Fibroblast of skin of left biceps (primary cell): ENCODE measurements at regions not wholly inside any gene's neighbourhood (a gene's known extent, or its start where the extent isn't known, plus 50 kb on each side); places are given as distances from the start of the nearest gene placed in this dataset.
"Not testable (repeated sequence)": the region's sequence is repeated elsewhere in the genome, so short reads cannot be mapped to it uniquely, and the experiment has no call there.

Experiments used
- DNase-seq, 2 experiments: peaks; one replicate each; pipeline ENCODE4 v3.0.0-alpha.2; 2013; ENCODE audit warnings: low read depth in 2 of 2

- no peak for DNase-seq
Measured at GRCh38 chr13:87198371-87198770, 472.8 kb upstream of the SLITRK5 start.

DNA sequence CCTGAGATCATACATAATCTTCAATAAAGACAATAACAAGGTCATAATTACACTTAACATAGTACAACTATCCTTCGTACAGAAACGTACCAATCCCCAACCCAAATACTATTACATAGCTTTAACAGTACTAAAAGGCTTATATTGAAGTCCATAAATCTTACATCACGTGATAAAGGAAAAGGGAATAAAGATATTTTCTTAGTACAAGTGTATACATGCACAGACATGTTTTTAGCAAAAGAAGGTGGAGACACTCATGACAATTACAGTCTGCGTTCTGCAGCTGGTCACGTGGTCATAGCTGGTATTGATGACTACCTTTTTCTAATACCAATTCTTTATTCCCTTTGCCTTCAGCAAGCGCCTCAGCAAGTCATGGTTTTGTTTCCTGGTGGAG, 464.5 kb upstream of the SLITRK5 start:
- DNase-seq = no peak

DNA sequence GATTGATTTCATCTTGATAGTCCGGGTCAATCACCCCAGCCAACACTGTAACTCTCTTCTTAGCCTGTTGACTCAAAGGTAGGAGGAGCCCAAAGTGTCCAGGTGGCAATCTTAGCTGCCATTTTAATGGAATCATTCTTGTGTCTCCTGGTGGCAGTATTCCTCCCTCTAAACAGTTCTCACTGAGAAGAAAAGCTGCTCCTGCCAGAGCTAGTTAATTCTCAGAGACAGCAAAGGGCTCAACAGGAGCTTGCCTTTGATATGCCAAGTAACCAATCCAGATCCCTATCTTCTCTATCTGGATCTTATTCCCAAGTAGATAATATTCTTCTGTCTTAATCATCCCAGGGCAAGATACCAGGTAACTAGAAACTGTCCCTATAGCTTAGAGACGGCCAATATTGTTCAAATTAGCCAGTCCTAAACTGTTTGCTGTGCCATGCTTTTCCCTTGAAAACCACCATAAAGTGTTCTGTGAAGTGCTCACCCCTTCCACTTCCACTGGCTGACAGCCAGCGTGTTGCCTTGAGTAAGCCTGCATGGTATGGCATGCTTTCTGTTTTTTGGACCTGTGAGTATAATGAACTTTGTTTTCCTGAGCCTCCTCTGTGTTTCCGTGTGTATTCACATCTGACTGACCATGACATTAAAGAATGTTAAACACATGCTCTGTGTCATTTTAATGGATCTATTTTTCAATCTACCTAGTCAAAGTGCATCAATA, 463.7 kb upstream of the SLITRK5 start:
- no peak for DNase-seq

DNA sequence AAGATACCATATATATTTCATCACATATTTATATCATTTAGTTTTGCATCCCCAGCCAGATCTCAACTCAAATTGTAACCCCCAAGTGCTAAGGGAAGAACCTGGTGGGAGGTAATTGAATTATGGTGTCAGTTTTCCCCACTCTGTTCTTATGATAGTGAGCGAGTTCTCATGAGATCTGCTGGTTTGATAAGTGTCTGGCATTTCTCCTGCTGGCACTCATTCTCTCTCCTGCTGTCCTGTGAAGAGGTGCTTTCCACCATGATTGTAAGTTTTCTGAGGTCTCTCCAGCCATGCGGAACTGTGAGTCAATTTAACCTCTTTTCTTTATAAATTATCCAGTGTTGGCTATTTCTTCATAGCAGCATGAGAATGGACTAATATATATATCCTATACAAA, 462.5 kb upstream of the SLITRK5 start:
- no peak for DNase-seq

DNA sequence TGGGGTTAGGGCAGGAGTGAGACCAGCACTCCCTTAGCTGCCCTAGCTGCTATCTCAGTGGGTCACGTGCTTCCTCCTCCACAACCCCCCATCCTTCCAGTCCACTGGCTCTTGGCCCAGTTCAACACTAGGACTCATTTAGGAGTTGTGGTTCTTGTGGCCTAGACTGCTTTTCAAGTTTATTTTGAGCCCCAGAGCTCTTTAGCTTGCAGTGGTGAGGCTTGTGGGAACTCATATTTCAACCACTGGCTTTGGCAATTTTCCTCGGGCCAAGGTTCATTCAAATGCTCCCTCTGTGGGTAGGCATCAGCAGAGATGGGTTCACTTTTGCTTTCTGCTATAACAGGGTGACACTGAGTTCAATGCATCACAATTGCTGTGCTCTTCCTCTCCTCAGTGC, 436.2 kb upstream of the SLITRK5 start:
- DNase-seq = no peak

DNA sequence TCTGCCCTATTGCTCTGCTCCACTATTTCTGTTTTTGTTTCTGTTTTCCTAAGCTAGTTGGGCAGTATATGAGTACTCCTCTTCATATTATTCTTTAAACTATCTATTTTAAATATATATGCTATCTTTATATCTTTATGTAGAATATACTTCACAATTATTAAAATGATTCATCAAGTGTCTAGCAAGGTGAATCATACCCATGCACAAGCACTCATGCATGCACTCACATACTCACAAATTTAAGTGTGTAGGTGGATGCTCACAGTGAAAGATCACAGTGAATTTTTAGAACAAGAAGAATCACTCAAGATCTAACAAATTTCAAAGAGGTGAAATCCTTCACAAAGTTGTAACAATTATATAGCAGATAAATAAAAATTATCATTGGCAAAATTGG, 435.6 kb upstream of the SLITRK5 start:
- no peak for DNase-seq

DNA sequence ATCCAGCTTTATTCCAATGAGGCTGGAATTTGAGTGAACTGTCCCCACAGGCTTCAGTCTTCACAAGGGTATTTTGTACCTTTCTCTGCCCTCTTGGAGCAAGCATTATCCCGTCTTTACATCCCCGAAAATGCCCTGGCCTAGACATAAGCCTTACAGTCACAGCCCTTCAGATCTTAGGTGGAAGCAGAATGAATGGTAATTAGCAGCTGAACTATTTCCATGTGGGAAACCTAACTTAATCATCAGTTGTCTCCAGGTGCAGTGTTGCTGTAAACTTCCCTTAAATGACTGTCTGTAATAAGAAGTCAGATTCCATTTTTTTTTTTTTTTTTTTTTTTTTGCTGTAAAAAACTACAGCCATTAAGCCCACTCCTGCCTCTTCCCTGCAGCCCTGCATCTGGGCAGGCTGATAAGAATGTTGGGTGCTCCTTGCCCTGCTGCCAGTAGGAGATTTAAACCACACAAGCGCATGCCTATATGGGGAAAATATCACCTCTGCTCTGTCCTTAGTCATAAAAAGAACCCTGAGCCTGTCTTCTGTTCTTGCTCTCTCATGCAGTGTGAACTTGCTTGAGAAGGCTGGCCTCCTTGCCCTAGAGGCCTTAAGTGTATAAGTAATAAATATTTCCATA, 426.8 kb upstream of the SLITRK5 start:
- DNase-seq = no peak

GRCh38 chr13:87249847-87250246, 421.3 kb upstream of the SLITRK5 start:
- not testable (repeated sequence) for DNase-seq

DNA sequence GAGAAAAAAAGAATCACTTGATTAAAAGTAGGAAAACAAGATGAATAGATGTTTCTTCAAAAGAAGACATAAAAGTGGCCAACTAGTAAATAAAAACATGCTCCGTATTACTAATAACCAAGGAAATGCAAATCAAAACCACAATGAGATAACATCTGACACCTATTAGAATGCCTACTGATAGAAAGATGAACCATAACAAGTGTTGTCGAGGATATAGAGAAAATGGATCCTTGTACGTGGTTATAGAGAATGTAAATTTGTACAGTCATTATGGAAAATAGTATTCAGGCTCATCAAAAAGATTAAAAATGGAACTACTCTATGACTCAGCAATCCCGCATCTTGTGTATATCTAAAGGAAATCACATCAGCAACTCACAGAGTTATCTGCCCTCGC, 415.8 kb upstream of the SLITRK5 start:
- no peak for DNase-seq

DNA sequence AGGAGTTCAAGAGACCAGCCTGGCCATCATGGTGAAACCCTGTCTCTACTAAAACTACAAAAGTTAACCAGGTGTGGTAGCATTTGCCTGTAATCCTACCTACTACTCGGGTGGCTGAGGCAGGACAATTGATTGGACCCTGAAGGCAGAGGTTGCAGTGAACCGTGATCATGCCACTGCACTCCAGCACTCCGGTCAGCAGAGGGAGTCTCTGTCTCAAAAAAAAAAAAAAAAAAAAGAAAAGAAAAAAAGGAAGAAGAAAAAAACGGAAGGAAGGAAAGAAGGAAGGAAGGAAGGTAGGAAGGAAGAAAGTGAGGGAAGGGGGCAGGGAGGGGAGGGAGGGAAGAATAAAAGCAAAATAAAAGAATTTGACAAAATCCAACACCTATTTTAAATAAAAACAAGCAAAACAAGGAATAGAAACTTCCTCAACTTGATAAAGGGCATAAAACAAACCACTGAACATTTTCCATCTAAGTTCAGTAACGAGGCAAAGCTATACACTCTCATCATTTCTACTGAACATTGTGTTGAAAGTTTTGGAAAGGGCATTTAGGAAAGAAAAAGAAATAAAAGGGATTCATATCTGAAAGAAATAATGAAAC, 411.6 kb upstream of the SLITRK5 start:
- no peak for DNase-seq

GRCh38 chr13:87274209-87274819, 396.9 kb upstream of the SLITRK5 start:
- DNase-seq = peak; percentile 3 to 9

GRCh38 chr13:87280139-87280538, 391.0 kb upstream of the SLITRK5 start:
- no peak for DNase-seq

GRCh38 chr13:87287721-87288120, 383.4 kb upstream of the SLITRK5 start:
- DNase-seq = no peak

DNA sequence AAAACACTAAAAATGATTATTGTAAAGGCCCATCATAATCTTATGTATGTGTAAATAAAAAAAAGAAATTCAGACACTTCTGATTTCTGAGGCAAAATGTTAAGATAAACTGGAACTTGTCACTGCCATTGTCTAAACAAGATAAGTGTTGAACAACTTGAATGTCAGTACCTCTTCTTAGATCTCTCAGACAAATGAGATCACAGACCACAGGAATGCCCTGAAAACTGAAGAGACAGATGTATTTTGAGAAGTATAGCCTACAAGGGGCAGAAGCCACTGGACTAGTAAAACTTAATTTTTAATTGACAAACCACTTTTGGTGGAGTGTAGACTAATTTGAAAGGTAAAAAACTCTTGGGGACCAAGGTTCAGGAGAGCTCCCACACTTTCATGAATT, 375.5 kb upstream of the SLITRK5 start:
- no peak for DNase-seq

DNA sequence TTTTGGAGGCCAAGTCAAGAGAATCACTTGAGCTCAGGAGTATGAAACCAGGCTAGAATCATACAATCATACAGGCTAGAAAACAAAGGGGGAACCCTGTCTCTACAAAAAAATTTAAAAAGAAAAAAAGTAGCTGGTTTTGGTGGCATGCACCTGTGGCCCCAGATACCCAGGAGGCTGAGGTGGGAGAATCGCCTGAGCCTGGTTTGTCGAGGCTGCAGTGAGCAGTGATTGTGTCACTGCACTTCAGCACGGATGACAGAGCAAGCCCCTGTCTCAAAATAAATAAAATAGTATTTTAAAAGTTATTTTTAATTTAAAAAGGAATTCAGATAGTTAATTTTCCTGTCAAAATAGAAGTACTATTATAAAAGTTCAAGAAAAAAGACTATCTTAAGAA, 369.1 kb upstream of the SLITRK5 start:
- no peak for DNase-seq

- no peak for DNase-seq
Measured at GRCh38 chr13:87302931-87303330, 368.2 kb upstream of the SLITRK5 start.

- no peak for DNase-seq
Measured at GRCh38 chr13:87311165-87311564, 360.0 kb upstream of the SLITRK5 start.

DNA sequence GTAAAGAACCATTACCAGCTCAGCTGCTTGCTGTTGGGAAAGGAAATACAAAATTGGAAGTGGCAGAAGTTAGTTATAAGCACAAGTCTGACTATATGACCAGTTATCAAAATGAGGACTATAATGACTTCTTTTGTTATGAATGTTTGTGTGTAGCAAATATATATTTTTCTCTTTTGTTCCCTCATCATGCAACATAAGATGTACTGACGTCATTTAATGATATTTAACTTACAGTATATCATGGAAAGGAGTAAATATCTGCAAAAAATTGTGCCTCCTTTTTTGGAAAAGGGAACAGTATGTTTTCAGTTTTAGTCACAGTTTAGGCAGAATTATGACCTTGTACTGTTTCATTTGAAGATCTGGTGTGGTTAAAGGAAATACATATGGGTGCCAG, 356.3 kb upstream of the SLITRK5 start:
- DNase-seq = no peak

GRCh38 chr13:87322386-87322785, 348.8 kb upstream of the SLITRK5 start:
- no peak for DNase-seq

DNA sequence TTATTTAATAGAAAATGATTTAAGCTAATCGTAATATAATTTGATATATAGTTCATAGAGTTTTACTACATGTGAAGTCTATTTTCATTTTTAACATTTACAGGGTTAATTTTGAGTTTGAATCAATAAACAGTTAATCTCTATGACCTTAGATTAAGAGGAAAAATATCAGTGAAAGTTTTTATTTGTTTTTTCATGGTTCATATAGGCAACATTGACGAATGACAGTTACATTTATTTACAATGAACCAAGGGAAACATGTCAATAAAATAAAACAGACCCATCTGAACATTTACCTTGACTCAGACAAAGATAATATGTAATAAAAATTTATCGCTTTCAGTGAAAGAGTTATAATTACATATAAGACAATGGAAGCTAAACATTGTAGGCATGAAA, 346.6 kb upstream of the SLITRK5 start:
- DNase-seq = no peak

- DNase-seq = no peak
Measured at GRCh38 chr13:87331178-87331577, 340.0 kb upstream of the SLITRK5 start.

DNA sequence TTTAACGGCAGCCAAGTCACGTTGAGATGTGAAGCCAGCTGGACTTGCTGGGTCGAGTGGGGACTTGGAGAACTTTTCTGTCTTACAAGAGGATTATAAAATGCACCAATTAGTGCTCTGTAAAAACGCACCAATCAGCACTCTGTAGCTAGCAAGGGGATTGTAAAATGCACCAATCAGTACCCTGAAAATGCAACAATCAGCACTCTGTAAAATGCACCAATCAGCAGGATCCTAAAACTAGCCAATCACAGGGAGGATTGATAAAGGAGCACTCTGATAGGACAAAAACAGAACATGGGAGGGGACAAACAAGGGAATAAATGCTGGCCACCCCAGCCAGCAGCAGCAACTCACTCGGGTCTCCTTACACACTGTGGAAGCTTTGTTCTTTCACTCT, 337.6 kb upstream of the SLITRK5 start:
- DNase-seq = no peak

DNA sequence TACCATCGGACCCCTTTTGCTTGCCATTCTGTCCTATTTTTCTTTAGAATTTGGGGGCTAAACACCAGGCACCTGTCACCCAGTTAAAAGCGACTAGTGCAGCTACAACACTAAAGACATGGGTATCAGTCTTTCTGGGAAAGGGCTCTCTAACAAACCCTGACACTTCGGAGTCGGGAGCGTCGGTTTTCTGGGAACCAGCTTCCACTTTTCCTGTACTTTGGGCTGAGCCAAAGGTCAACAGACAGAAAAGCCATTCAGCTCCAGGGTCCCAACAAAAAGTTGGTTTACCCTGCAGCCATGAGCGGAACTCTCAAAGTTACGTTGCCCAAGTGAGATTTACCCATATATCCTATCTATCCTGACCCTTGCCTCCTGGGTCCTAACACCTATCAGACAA, 337.0 kb upstream of the SLITRK5 start:
- no peak for DNase-seq
